GM12878 (cell line): ENCODE measurements at regions not wholly inside any gene's neighbourhood (a gene's known extent, or its start where the extent isn't known, plus 50 kb on each side); places are given as distances from the start of the nearest gene placed in this dataset.

Experiments
- ATAC-seq: fragments of 200-7000 bp; cut with Tn5 transposase; 3 replicates; pipeline ENCODE4 v1.9.1; 2020; ENCODE audit warnings: mild to moderate bottlenecking, moderate library complexity
- BruUV-seq: library from RNA; stranded (reverse); fragments of 400-500 nt; replicated peaks from 2 replicates; lab custom pipeline; 2021; lab: Mats Ljungman, UMichigan
- CTCF ChIA-PET: fragments of 300-600 bp; sonication (Branson Sonifier 250); formaldehyde crosslinking; extraction: SDS; loops from one replicate; lab custom pipeline; 2021; ENCODE audit warnings: inconsistent platforms; lab: Yijun Ruan, JAX
- POLR2A ChIA-PET: fragments of 350-600 bp; formaldehyde crosslinking; extraction: SDS; loops from one replicate; lab custom pipeline; 2021; ENCODE audit warnings: inconsistent platforms; lab: Charles Lee
- RAD21 ChIA-PET: fragments of 300-600 bp; sonication (Branson Sonifier 250); formaldehyde crosslinking; loops from one replicate; lab custom pipeline; 2023; ENCODE audit warnings: antibody characterized with exemption; ENCODE audit not compliant: unreplicated experiment; lab: Charles Lee
- SMC1A ChIA-PET: fragments of 300-600 bp; sonication (Branson Sonifier 250); formaldehyde crosslinking; loops from one replicate; lab custom pipeline; 2023; ENCODE audit not compliant: unreplicated experiment, uncharacterized antibody; lab: Charles Lee
- DNase-seq: peaks from one replicate; pipeline ENCODE4 v3.0.0-alpha.2; 2011; ENCODE audit warnings: low read depth, low spot score
- FAIRE-seq: peaks from 3 replicates; lab custom pipeline; 2011; peaks lifted over from hg19 to GRCh38; lab: Jason Lieb, UNC
- H2AFZ ChIP-seq: 2 replicates; pipeline ENCODE4 v1.6.0; 2011; ENCODE audit warnings: low read depth, low read length, control low read depth; ENCODE audit not compliant: control insufficient read depth
- H3K27ac ChIP-seq: 2 replicates; pipeline ENCODE4 v1.5.1; 2011; ENCODE audit warnings: control low read depth; ENCODE audit not compliant: control insufficient read depth, insufficient read depth
- H3K27me3 ChIP-seq, 2 experiments: replicated peaks in 1 of 2; 2 replicates each; pipeline versions ENCODE4 v1.6.0 to v1.6.1; 2011; ENCODE audit warnings: low read length in 1 of 2; ENCODE audit not compliant: control insufficient read depth in 2 of 2, insufficient read depth in 2 of 2
- H3K36me3 ChIP-seq, 2 experiments: 2 replicates each; pipeline ENCODE4 v1.5.1; 2011; ENCODE audit warnings: low read length in 1 of 2; ENCODE audit not compliant: control insufficient read depth in 2 of 2, insufficient read depth in 2 of 2
- H3K4me1 ChIP-seq: 2 replicates; pipeline ENCODE4 v1.6.1; 2011; ENCODE audit warnings: mild to moderate bottlenecking, low read length, moderate library complexity, mixed read lengths; ENCODE audit not compliant: control insufficient read depth, insufficient read depth
- H3K4me2 ChIP-seq: 2 replicates; pipeline ENCODE4 v1.6.0; 2011; ENCODE audit warnings: control low read depth; ENCODE audit not compliant: control insufficient read depth, insufficient read depth
- H3K4me3 ChIP-seq: fragments of 200-600 bp; sonication (generic); 2 replicates; pipeline ENCODE4 v1.5.1; 2016
- H3K79me2 ChIP-seq: 2 replicates; pipeline ENCODE4 v1.6.0; 2011; ENCODE audit warnings: low read length; ENCODE audit not compliant: control insufficient read depth, insufficient read depth
- H3K9ac ChIP-seq: 2 replicates; pipeline ENCODE4 v1.8.0; 2011; ENCODE audit warnings: low read length, control low read depth, mixed read lengths; ENCODE audit not compliant: control insufficient read depth, insufficient read depth
- H3K9me3 ChIP-seq: replicated peaks from 3 replicates; pipeline ENCODE4 v1.5.1; 2011; ENCODE audit warnings: mild to moderate bottlenecking, low read length; ENCODE audit not compliant: control insufficient read depth, insufficient read depth
- H4K20me1 ChIP-seq: 2 replicates; pipeline ENCODE4 v1.6.0; 2011; ENCODE audit not compliant: control insufficient read depth, insufficient read depth
- BCL11A ChIP-seq: IDR thresholded peaks from 2 replicates; pipeline ENCODE4 v1.6.1; 2011; ENCODE audit warnings: low read depth, low read length
- CEBPZ ChIP-seq: fragments of 150-350 bp; IDR thresholded peaks from 2 replicates; pipeline ENCODE4 v1.6.1; 2016; ENCODE audit warnings: low read depth, low read length
- CHD2 ChIP-seq: IDR thresholded peaks from 2 replicates; pipeline ENCODE4 v1.6.1; 2011; ENCODE audit warnings: low read depth, low read length, improper control_type of control experiment, borderline replicate concordance
- CUX1 ChIP-seq: IDR thresholded peaks from 2 replicates; pipeline ENCODE4 v1.6.1; 2012; ENCODE audit warnings: improper control_type of control experiment, low read depth, low read length; ENCODE audit not compliant: insufficient replicate concordance
- IKZF2 ChIP-seq, 2 experiments: fragments of 450-650 bp; IDR thresholded peaks; 2 replicates each; pipeline ENCODE4 v1.6.1; 2017; ENCODE audit warnings: mild to moderate bottlenecking in 2 of 2, moderate library complexity in 2 of 2
- MXI1 ChIP-seq: fragments of 150-350 bp; IDR thresholded peaks from 2 replicates; pipeline ENCODE4 v1.6.1; 2011; ENCODE audit warnings: low read depth, mild to moderate bottlenecking, inconsistent platforms, low read length, improper control_type of control experiment
- NFYA ChIP-seq: IDR thresholded peaks from 2 replicates; pipeline ENCODE4 v1.6.1; 2011; ENCODE audit warnings: low read depth, mild to moderate bottlenecking, low read length, improper control_type of control experiment, borderline replicate concordance
- NR2C1 ChIP-seq: fragments of 450-650 bp; IDR thresholded peaks from 2 replicates; pipeline ENCODE4 v1.6.1; 2017; ENCODE audit warnings: antibody characterized with exemption, mild to moderate bottlenecking, moderate library complexity
- NRF1 ChIP-seq: conservative IDR thresholded peaks from 2 replicates; pipeline ENCODE4 v1.6.1; 2011; ENCODE audit warnings: mild to moderate bottlenecking, low read depth, low read length, improper control_type of control experiment
- PML ChIP-seq: IDR thresholded peaks from 2 replicates; pipeline ENCODE4 v1.6.1; 2012; ENCODE audit warnings: low read length, inconsistent platforms
- SMARCA5 ChIP-seq: fragments of 450-650 bp; IDR thresholded peaks from 2 replicates; pipeline ENCODE4 v1.6.1; 2017; ENCODE audit warnings: mild to moderate bottlenecking
- SREBF2 ChIP-seq: IDR thresholded peaks from 2 replicates; pipeline ENCODE4 v1.6.1; 2012; ENCODE audit warnings: mild to moderate bottlenecking, low read length
- WGBS: methylation state at CpG from one replicate; pipeline ENCODE4 v1.1.6; 2016; ENCODE audit warnings: low lambda C conversion rate; ENCODE audit not compliant: insufficient replicate concordance, insufficient coverage; ENCODE audit errors: missing lambda C conversion rate; 5-methylcytosine and 5-hydroxymethylcytosine counted together
- in situ Hi-C: fragments of 300-500 bp; cut with MboI; formaldehyde crosslinking; loops from 9 replicates; pipeline ENCODE4 v1.14.3; 2018; ENCODE audit warnings: mixed read lengths
- intact Hi-C: fragments of 100-400 bp; cut with micrococcal nuclease; formaldehyde crosslinking; loops from one replicate; pipeline ENCODE4 v1.14.2; 2022; ENCODE audit not compliant: unreplicated experiment

DNA sequence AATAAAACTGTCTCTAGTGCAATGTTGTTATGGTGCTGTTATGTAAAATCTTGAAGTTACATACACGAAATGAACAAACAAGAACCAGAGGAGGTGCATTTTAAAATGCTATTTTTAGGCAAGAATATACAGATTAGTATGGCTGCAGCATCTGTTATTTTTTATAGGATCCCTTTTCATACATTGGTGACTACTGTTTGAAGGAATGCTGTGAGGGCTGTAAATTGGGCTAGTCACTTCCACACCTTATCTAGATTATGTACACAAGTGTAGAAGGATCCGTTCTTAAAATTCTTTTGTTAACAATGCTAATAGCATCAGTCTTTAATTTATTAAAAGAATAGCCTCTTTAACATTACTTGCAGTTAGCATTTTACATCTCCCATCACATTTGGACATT, 284.3 kb upstream of the MDGA2 start:
- POLR2A ChIA-PET: no interaction called here
- H3K4me1 ChIP-seq: no peaks in the 10 kb centered on the region
- no peak for FAIRE-seq

More for the DNA sequence above, 284.3 kb upstream of the MDGA2 start:
- no peak for DNase-seq
- ChIA-PET SMC1A (no interaction called here), CTCF (no interaction called here), RAD21 (no interaction called here)
- no peaks in the 10 kb centered on the region for H3K36me3 ChIP-seq
- no peaks in the 10 kb centered on the region for H3K9me3 ChIP-seq
- in situ Hi-C loops (no loop called here), intact Hi-C loops (no loop called here)
- no peak for ATAC-seq
- no peaks in the 10 kb centered on the region for H3K79me2 ChIP-seq
- no peaks in the 10 kb centered on the region for H4K20me1 ChIP-seq
- TF ChIP-seq MXI1 (no peak), IKZF2 (IDR thresholded peaks at IDR 0.05) (no peak), CUX1 (no peak), CEBPZ (no peak), PML (no peak), NRF1 (no peak), CHD2 (no peak), NFYA (no peak), SREBF2 (no peak), SMARCA5 (no peak), BCL11A (no peak), NR2C1 (no peak)
- H3K9ac ChIP-seq: no peak overlapping the region
- H2AFZ ChIP-seq: no peak overlapping the region
- no peak overlapping the region for H3K27ac ChIP-seq
- no TSS peak for BruUV-seq
- H3K4me2 ChIP-seq: no peak overlapping the region
- WGBS: 0% methylated on average over 2 of the region's 2 CpGs
- no peaks in the 10 kb centered on the region for H3K27me3 ChIP-seq
- H3K4me3 ChIP-seq: no peak overlapping the region
